H1 (cell line): ENCODE measurements at regions not wholly inside any gene's neighbourhood (a gene's known extent, or its start where the extent isn't known, plus 50 kb on each side); places are given as distances from the start of the nearest gene placed in this dataset.

Experiments used
- CTCF ChIA-PET: fragments of 300-600 bp; sonication (Branson Sonifier 250); formaldehyde crosslinking; loops from one replicate; lab custom pipeline; 2021; ENCODE audit not compliant: partially characterized antibody; lab: Charles Lee
- POLR2A ChIA-PET: fragments of 300-600 bp; sonication (Branson Sonifier 250); formaldehyde crosslinking; loops from one replicate; lab custom pipeline; 2021; ENCODE audit warnings: inconsistent platforms; ENCODE audit not compliant: partially characterized antibody; lab: Charles Lee
- DNase-seq, 2 experiments: peaks; one replicate each; pipeline versions ENCODE4 v3.0.0 to v3.0.0-alpha.2; 2010 to 2022; ENCODE audit warnings: low spot score in 2 of 2, low read depth in 1 of 2, mixed read lengths in 1 of 2
- FAIRE-seq: peaks from 2 replicates; lab custom pipeline; 2011; peaks lifted over from hg19 to GRCh38; lab: Jason Lieb, UNC
- H2AFZ ChIP-seq: 2 replicates; pipeline ENCODE4 v1.8.1; 2012; ENCODE audit warnings: low read length, inconsistent platforms
- H2AK5ac ChIP-seq: 2 replicates; pipeline ENCODE4 v1.6.1; 2013; ENCODE audit warnings: low read depth, low read length
- H2BK120ac ChIP-seq: replicated peaks from 2 replicates; pipeline ENCODE3; 2013; ENCODE audit warnings: low read depth, low read length, inconsistent platforms
- H2BK12ac ChIP-seq: 2 replicates; pipeline ENCODE4 v1.6.1; 2013; ENCODE audit warnings: low read depth, low read length
- H2BK15ac ChIP-seq: 2 replicates; pipeline ENCODE4 v1.6.1; 2013; ENCODE audit warnings: low read length
- H2BK20ac ChIP-seq: 2 replicates; pipeline ENCODE4 v1.6.1; 2013; ENCODE audit warnings: low read length
- H2BK5ac ChIP-seq: 2 replicates; pipeline ENCODE4 v1.6.1; 2013; ENCODE audit warnings: low read depth, low read length
- H3K14ac ChIP-seq: 2 replicates; pipeline ENCODE4 v1.6.1; 2013; ENCODE audit warnings: inconsistent platforms; ENCODE audit not compliant: insufficient read length
- H3K18ac ChIP-seq: 2 replicates; pipeline ENCODE4 v1.6.1; 2013; ENCODE audit warnings: low read length; ENCODE audit errors: extremely low read depth
- H3K23ac ChIP-seq: 2 replicates; pipeline ENCODE4 v1.6.1; 2013; ENCODE audit warnings: inconsistent platforms; ENCODE audit not compliant: insufficient read length
- H3K23me2 ChIP-seq: 2 replicates; pipeline ENCODE4 v1.6.1; 2013; ENCODE audit warnings: low read depth, low read length
- H3K27ac ChIP-seq: 2 replicates; pipeline ENCODE4 v1.6.1; 2011; ENCODE audit warnings: low read depth, low read length, inconsistent platforms
- H3K27me3 ChIP-seq, 4 experiments: replicated peaks in 1 of 4; 1 replicate in 1 of 4; 2 replicates in 3 of 4; pipeline versions ENCODE4 v1.6.1 to v1.8.1; 2011 to 2013; ENCODE audit warnings: low read length in 3 of 4, mild to moderate bottlenecking in 3 of 4, inconsistent platforms in 2 of 4, mixed read lengths in 2 of 4, moderate library complexity in 1 of 4; ENCODE audit not compliant: control insufficient read depth in 3 of 4, insufficient read depth in 3 of 4; ENCODE audit errors: extremely low read depth in 1 of 4
- H3K36me3 ChIP-seq, 4 experiments: 2 replicates each; pipeline versions ENCODE4 v1.6.1 to v1.8.1; 2011 to 2013; ENCODE audit warnings: mild to moderate bottlenecking in 4 of 4, low read length in 3 of 4, moderate library complexity in 2 of 4, control low read depth in 1 of 4, inconsistent platforms in 1 of 4; ENCODE audit not compliant: insufficient read depth in 4 of 4, control insufficient read depth in 2 of 4
- H3K4ac ChIP-seq: replicated peaks from 2 replicates; pipeline ENCODE3; 2013; ENCODE audit warnings: low read length, low read depth, mixed read lengths, inconsistent platforms; ENCODE audit not compliant: insufficient read length
- H3K4me1 ChIP-seq, 4 experiments: replicated peaks in 1 of 4; 1 replicate in 1 of 4; 2 replicates in 3 of 4; pipeline versions ENCODE4 v1.6.1 to v1.8.1; 2011 to 2013; ENCODE audit warnings: low read length in 3 of 4, inconsistent platforms in 2 of 4, mixed read lengths in 1 of 4; ENCODE audit not compliant: insufficient read depth in 4 of 4, control insufficient read depth in 3 of 4
- H3K4me2 ChIP-seq, 2 experiments: 2 replicates each; pipeline versions ENCODE4 v1.6.1 to v1.8.1; 2011 to 2013; ENCODE audit warnings: low read depth in 2 of 2, low read length in 2 of 2, control low read depth in 1 of 2, inconsistent platforms in 1 of 2, mild to moderate bottlenecking in 1 of 2; ENCODE audit not compliant: insufficient read depth in 1 of 2
- H3K4me3 ChIP-seq, 4 experiments: fragments of 200-600, 300-600 bp in 1 of 4; sonication (generic), shearing (Covaris generic), sonication (Bioruptor Twin) in 1 of 4; 2 replicates each; pipeline versions ENCODE4 v1.5.1 to v1.8.1; 2011 to 2016; ENCODE audit warnings: low read length in 4 of 4, low read depth in 3 of 4, control low read depth in 2 of 4, inconsistent platforms in 2 of 4, mild to moderate bottlenecking in 2 of 4, mixed read lengths in 1 of 4, moderate library complexity in 1 of 4; ENCODE audit not compliant: insufficient read depth in 2 of 4; ENCODE audit errors: extremely low read depth in 1 of 4
- H3K56ac ChIP-seq: replicated peaks from 2 replicates; pipeline ENCODE3; 2013; ENCODE audit warnings: low read depth, mild to moderate bottlenecking, mixed read lengths, low read length, inconsistent platforms; ENCODE audit not compliant: insufficient read length
- H3K79me1 ChIP-seq: 2 replicates; pipeline ENCODE4 v1.6.1; 2013; ENCODE audit warnings: low read depth, low read length, control low read depth
- H3K79me2 ChIP-seq, 2 experiments: 2 replicates each; pipeline versions ENCODE4 v1.6.1 to v1.8.1; 2012 to 2013; ENCODE audit warnings: low read length in 2 of 2, mild to moderate bottlenecking in 2 of 2, inconsistent platforms in 1 of 2; ENCODE audit not compliant: insufficient read depth in 2 of 2, control insufficient read depth in 1 of 2
- H3K9ac ChIP-seq, 4 experiments: replicated peaks in 1 of 4; 1 replicate in 1 of 4; 2 replicates in 3 of 4; pipeline versions ENCODE4 v1.6.1 to v1.8.1; 2011 to 2013; ENCODE audit warnings: low read depth in 3 of 4, low read length in 3 of 4, control low read depth in 2 of 4, mild to moderate bottlenecking in 2 of 4, moderate library complexity in 2 of 4, inconsistent platforms in 1 of 4; ENCODE audit errors: extremely low read depth in 1 of 4
- H3K9me3 ChIP-seq, 2 experiments: 2 replicates each; pipeline versions ENCODE4 v1.6.1 to v1.8.1; 2012 to 2013; ENCODE audit warnings: mild to moderate bottlenecking in 2 of 2, moderate library complexity in 2 of 2, control low read depth in 1 of 2, inconsistent platforms in 1 of 2, low read depth in 1 of 2, low read length in 1 of 2, mixed read lengths in 1 of 2; ENCODE audit not compliant: insufficient read depth in 2 of 2
- H4K20me1 ChIP-seq, 2 experiments: replicated peaks in 1 of 2; 2 replicates each; pipeline versions ENCODE3 to v1.8.1; 2011 to 2013; ENCODE audit warnings: inconsistent platforms in 2 of 2, low read length in 2 of 2, mild to moderate bottlenecking in 1 of 2; ENCODE audit not compliant: insufficient read depth in 2 of 2, control insufficient read depth in 1 of 2
- H4K5ac ChIP-seq: 2 replicates; pipeline ENCODE4 v1.6.1; 2013; ENCODE audit warnings: low read length, low read depth, mixed read lengths, inconsistent platforms; ENCODE audit not compliant: insufficient read length
- H4K8ac ChIP-seq: 2 replicates; pipeline ENCODE4 v1.8.0; 2013; ENCODE audit warnings: mild to moderate bottlenecking, moderate library complexity, low read length, inconsistent platforms; ENCODE audit not compliant: insufficient read depth; ENCODE audit errors: extremely low read depth
- H4K91ac ChIP-seq: replicated peaks from 2 replicates; pipeline ENCODE3; 2013; ENCODE audit warnings: low read length, mixed read lengths, inconsistent platforms; ENCODE audit not compliant: insufficient read length
- BRCA1 ChIP-seq: IDR thresholded peaks from 2 replicates; pipeline ENCODE4 v1.6.1; 2012; ENCODE audit warnings: low read depth, low read length, improper control_type of control experiment
- CBX5 ChIP-seq: fragments of 300-800, 300-1000 bp; sonication (generic); IDR thresholded peaks from 2 replicates; pipeline ENCODE4 v1.7.1; 2016; ENCODE audit warnings: antibody characterized with exemption, low read length, low read depth
- CHD1 ChIP-seq: IDR thresholded peaks from 2 replicates; pipeline ENCODE4 v1.6.1; 2012; ENCODE audit warnings: low read depth, low read length, improper control_type of control experiment
- EZH2 ChIP-seq: fragments of 200-600 bp; sonication (generic); IDR thresholded peaks from 2 replicates; pipeline ENCODE4 v1.7.1; 2012; ENCODE audit warnings: low read depth, mild to moderate bottlenecking, moderate library complexity, low read length, inconsistent platforms; ENCODE audit not compliant: severe bottlenecking
- JUN ChIP-seq: IDR thresholded peaks from 2 replicates; pipeline ENCODE4 v1.6.1; 2011; ENCODE audit warnings: low read depth, mild to moderate bottlenecking, improper control_type of control experiment, low read length
- NRF1 ChIP-seq: IDR thresholded peaks from 2 replicates; pipeline ENCODE4 v1.6.1; 2011; ENCODE audit warnings: mild to moderate bottlenecking, low read depth, low read length, improper control_type of control experiment
- PHF8 ChIP-seq: fragments of 200-600 bp; sonication (generic); conservative IDR thresholded peaks from 2 replicates; pipeline ENCODE4 v1.7.1; 2012; ENCODE audit warnings: low read depth, mild to moderate bottlenecking, inconsistent platforms, low read length, moderate library complexity
- POLR2A ChIP-seq, 2 experiments: IDR thresholded peaks; 1 replicate in 1 of 2; 2 replicates in 1 of 2; pipeline ENCODE4 v1.6.1; 2011; ENCODE audit warnings: low read depth in 2 of 2, low read length in 2 of 2, mild to moderate bottlenecking in 2 of 2; ENCODE audit errors: control extremely low read depth in 1 of 2
- SP2 ChIP-seq: IDR thresholded peaks from 2 replicates; pipeline ENCODE4 v1.6.1; 2012; ENCODE audit warnings: mild to moderate bottlenecking, low read length, inconsistent platforms
- SP4 ChIP-seq: IDR thresholded peaks from 2 replicates; pipeline ENCODE4 v1.6.1; 2012; ENCODE audit warnings: low read length, inconsistent platforms
- SUZ12 ChIP-seq: fragments of 200-600 bp; sonication (generic); IDR thresholded peaks from 2 replicates; pipeline ENCODE4 v1.6.1; 2012; ENCODE audit warnings: mild to moderate bottlenecking, inconsistent platforms, low read length, moderate library complexity, mixed read lengths
- TAF7 ChIP-seq: optimal IDR thresholded peaks from 2 replicates; pipeline ENCODE3; 2011; ENCODE audit warnings: low read depth, mild to moderate bottlenecking, inconsistent platforms, low read length, moderate library complexity, borderline replicate concordance
- TCF12 ChIP-seq: IDR thresholded peaks from 2 replicates; pipeline ENCODE4 v1.6.1; 2011; ENCODE audit warnings: low read depth, mild to moderate bottlenecking, low read length
- YY1 ChIP-seq: IDR thresholded peaks from 2 replicates; pipeline ENCODE4 v1.6.1; 2011; ENCODE audit warnings: low read depth, mild to moderate bottlenecking, low read length
- WGBS, 2 experiments: shearing (Covaris generic) in 1 of 2; methylation state at CpG; one replicate each; pipeline versions ENCODE4 v1.1.6 to v1.1.7; 2013 to 2015; ENCODE audit warnings: low lambda C conversion rate in 2 of 2, mixed read lengths in 2 of 2, inconsistent platforms in 1 of 2, low coverage in 1 of 2, missing lambda C conversion rate in 1 of 2; ENCODE audit not compliant: insufficient replicate concordance in 2 of 2, insufficient coverage in 1 of 2, insufficient read length in 1 of 2; ENCODE audit errors: extremely low coverage in 1 of 2, missing lambda C conversion rate in 1 of 2; 5-methylcytosine and 5-hydroxymethylcytosine counted together

DNA sequence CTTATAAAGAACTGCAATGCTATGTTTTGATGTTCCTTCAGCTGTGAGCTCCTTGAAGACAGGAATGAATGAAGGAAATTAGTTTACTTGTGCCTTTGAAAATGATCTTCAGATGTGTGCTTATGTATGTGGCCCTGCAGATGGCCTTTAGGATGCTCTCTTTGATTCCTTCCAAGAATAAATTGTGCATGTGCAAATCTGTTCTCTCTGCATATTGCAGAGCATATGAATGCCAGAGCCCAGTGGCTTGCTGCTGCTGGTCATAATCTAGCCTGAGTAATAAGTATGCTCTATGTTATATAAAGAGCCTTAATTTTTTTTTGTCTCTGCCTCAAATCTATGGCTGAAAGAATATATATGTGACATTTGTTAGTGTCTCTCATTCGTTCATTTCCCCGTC, 341.9 kb upstream of the NOVA1 start:
- Histone ChIP-seq H3K4me3 (no peak overlapping the region), H4K20me1 (no peaks in the 10 kb centered on the region), H2BK15ac (no peak overlapping the region), H3K18ac (no peak overlapping the region), H2BK120ac (no peak overlapping the region), H3K23me2 (no peaks in the 10 kb centered on the region), H3K27ac (no peak overlapping the region), H3K14ac (no peak overlapping the region), H3K4me1 (peaks cover 0 to 5% (median 3%) of the 10 kb centered on the region in 4 experiments; a peak in 2 of 7 replicates), H3K4me2 (no peak overlapping the region), H4K8ac (no peak overlapping the region), H2AK5ac (no peak overlapping the region), H3K56ac (no peak overlapping the region), H3K9ac (no peak overlapping the region), H2AFZ (peak overlapping the region; percentile 64; the same call in 1 of the 2 replicates), H4K5ac (no peak overlapping the region), H3K36me3 (peaks cover 0 to 4% (median 0%) of the 10 kb centered on the region in 4 experiments; a peak in 1 of 8 replicates), H2BK12ac (no peak overlapping the region), H3K4ac (no peak overlapping the region), H2BK20ac (no peak overlapping the region), H2BK5ac (no peak overlapping the region), H3K27me3 (no peaks in the 10 kb centered on the region), H4K91ac (no peak overlapping the region), H3K9me3 (peaks cover 12% of the 10 kb centered on the region in 2 experiments; a peak in 3 of 4 replicates), H3K79me2 (no peaks in the 10 kb centered on the region), H3K79me1 (no peaks in the 10 kb centered on the region), H3K23ac (no peak overlapping the region)
- POLR2A ChIA-PET = no interaction called here
- CTCF ChIA-PET = interaction anchor here (1.2 kb wide), 1 partner anchor 43 kb away, joined by 3 read pairs; no protein-coding TSS in a partner anchor
- WGBS, 2 experiments = 83% methylated on average over 2 of the region's 2 CpGs; no CpG with 5 or more reads in 1 of the 2 experiments
- FAIRE-seq = no peak
- TF ChIP-seq POLR2A (IDR thresholded peaks at IDR 0.05; ENCODE audit: control extremely low read depth in 1 of 2, low read depth in 2 of 2, low read length in 2 of 2) = no peak
- no peak for TF ChIP-seq BRCA1
- no peak for TF ChIP-seq CHD1
- no peak for TF ChIP-seq YY1
- no peak for TF ChIP-seq NRF1
- TF ChIP-seq TCF12 = no peak
- TF ChIP-seq SUZ12 = no peak
- TF ChIP-seq EZH2 = no peak
- no peak for TF ChIP-seq JUN
- TF ChIP-seq CBX5 = no peak
- no peak for TF ChIP-seq TAF7
- no peak for TF ChIP-seq PHF8
- no peak for TF ChIP-seq SP2
- no peak for TF ChIP-seq SP4
- no peak for DNase-seq
